Karpas-422 (cell line): ENCODE measurements at regions not wholly inside any gene's neighbourhood (a gene's known extent, or its start where the extent isn't known, plus 50 kb on each side); places are given as distances from the start of the nearest gene placed in this dataset.

Experiments used
- DNase-seq: peaks from one replicate; pipeline ENCODE4 v3.0.0-alpha.2; 2015
- H2AFZ ChIP-seq: fragments of 200-600 bp; sonication (generic); 2 replicates; pipeline ENCODE4 v1.6.1; 2014; ENCODE audit warnings: antibody characterized with exemption, low read length, mixed read lengths
- H3K27ac ChIP-seq: fragments of 200-600 bp; sonication (generic); 2 replicates; pipeline ENCODE4 v1.5.1; 2014; ENCODE audit warnings: mild to moderate bottlenecking, low read length, moderate library complexity
- H3K27me3 ChIP-seq: fragments of 200-600 bp; sonication (generic); 2 replicates; pipeline ENCODE4 v1.6.1; 2014; ENCODE audit warnings: low read length, mixed read lengths
- H3K36me3 ChIP-seq: fragments of 200-600 bp; sonication (generic); 2 replicates; pipeline ENCODE4 v1.6.1; 2014; ENCODE audit warnings: low read length, mixed read lengths; ENCODE audit not compliant: insufficient read depth
- H3K4me1 ChIP-seq: fragments of 200-600 bp; sonication (generic); 2 replicates; pipeline ENCODE4 v1.6.1; 2014; ENCODE audit warnings: mild to moderate bottlenecking, low read length, mixed read lengths
- H3K4me2 ChIP-seq: fragments of 200-600 bp; sonication (generic); 2 replicates; pipeline ENCODE4 v1.6.1; 2014; ENCODE audit warnings: low read length, low read depth, mild to moderate bottlenecking; ENCODE audit not compliant: poor library complexity, severe bottlenecking
- H3K4me3 ChIP-seq: fragments of 200-600 bp; sonication (generic); 2 replicates; pipeline ENCODE4 v1.5.1; 2014; ENCODE audit warnings: mild to moderate bottlenecking, antibody characterized with exemption, low read length, mixed read lengths
- H3K79me2 ChIP-seq: fragments of 200-600 bp; sonication (generic); 2 replicates; pipeline ENCODE4 v1.6.1; 2014; ENCODE audit warnings: mild to moderate bottlenecking, low read length, mixed read lengths
- H3K9ac ChIP-seq: fragments of 200-600 bp; sonication (generic); 2 replicates; pipeline ENCODE4 v1.6.0; 2014; ENCODE audit warnings: low read length
- H3K9me2 ChIP-seq: fragments of 200-600 bp; sonication (generic), shearing (Covaris generic); replicated peaks from 2 replicates; pipeline ENCODE4 v1.6.0; 2014; ENCODE audit warnings: mild to moderate bottlenecking, low read length, moderate library complexity; ENCODE audit not compliant: insufficient read depth
- H3K9me3 ChIP-seq: fragments of 300-700, 200-600 bp; sonication (generic); 2 replicates; pipeline ENCODE4 v1.6.1; 2014; ENCODE audit warnings: low read length, mixed read lengths
- H4K20me1 ChIP-seq: fragments of 200-600 bp; sonication (generic); 2 replicates; pipeline ENCODE4 v1.6.1; 2014; ENCODE audit warnings: mild to moderate bottlenecking, antibody characterized with exemption, low read length, low read depth; ENCODE audit not compliant: insufficient read depth

DNA sequence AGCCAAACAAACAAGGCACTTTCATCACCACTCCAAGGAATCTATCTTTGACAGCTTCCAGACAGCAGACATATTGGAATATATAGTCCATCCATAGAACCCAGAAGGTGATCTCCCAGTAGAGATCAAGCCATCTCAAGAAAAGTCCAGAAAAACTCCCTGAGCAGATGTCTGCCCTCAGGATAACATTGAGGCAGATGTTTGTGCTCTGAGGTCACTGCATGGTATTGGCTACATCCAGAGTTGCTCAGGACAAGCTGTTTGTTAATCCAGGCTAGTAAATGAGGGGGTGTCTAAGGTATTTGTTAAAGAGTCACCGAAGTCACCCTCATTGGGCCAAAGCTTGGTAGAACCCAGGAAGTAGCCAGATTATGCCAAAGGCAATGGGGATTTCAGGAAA lies 556.3 kb upstream of the KLF4 start:
- H3K9ac ChIP-seq = no peak overlapping the region
- H3K79me2 ChIP-seq = no peaks in the 10 kb centered on the region
- DNase-seq = no peak
- H3K4me1 ChIP-seq = no peaks in the 10 kb centered on the region
- H4K20me1 ChIP-seq = no peaks in the 10 kb centered on the region
- no peaks in the 10 kb centered on the region for H3K36me3 ChIP-seq
- no peaks in the 10 kb centered on the region for H3K9me2 ChIP-seq
- peaks cover 12% of the 10 kb centered on the region; the same call in 1 of the 2 replicates for H3K9me3 ChIP-seq
- no peaks in the 10 kb centered on the region; the same call in 1 of the 2 replicates for H3K27me3 ChIP-seq
- H3K4me3 ChIP-seq = no peak overlapping the region
- no peak overlapping the region for H2AFZ ChIP-seq
- no peak overlapping the region for H3K4me2 ChIP-seq
- no peak overlapping the region for H3K27ac ChIP-seq

- H3K27ac ChIP-seq = no peak overlapping the region
- H3K36me3 ChIP-seq = no peaks in the 10 kb centered on the region
- no peak overlapping the region for H3K4me2 ChIP-seq
- H3K79me2 ChIP-seq = no peaks in the 10 kb centered on the region
- no peak overlapping the region for H3K9ac ChIP-seq
- no peak overlapping the region for H3K4me3 ChIP-seq
- no peaks in the 10 kb centered on the region for H3K4me1 ChIP-seq
- H4K20me1 ChIP-seq = no peaks in the 10 kb centered on the region
- no peak for DNase-seq
- H3K27me3 ChIP-seq = no peaks in the 10 kb centered on the region; the same call in 1 of the 2 replicates
- no peak overlapping the region for H2AFZ ChIP-seq
- peaks cover 12% of the 10 kb centered on the region; the same call in 1 of the 2 replicates for H3K9me3 ChIP-seq
- no peaks in the 10 kb centered on the region for H3K9me2 ChIP-seq
Observed at GRCh38 chr9:108043585-108043984, 554.0 kb upstream of the KLF4 start.

- no peak for DNase-seq
- Histone ChIP-seq H4K20me1 (no peaks in the 10 kb centered on the region), H3K9ac (no peak overlapping the region), H3K9me3 (peaks cover 12% of the 10 kb centered on the region; the same call in 1 of the 2 replicates), H3K79me2 (no peaks in the 10 kb centered on the region), H3K4me2 (no peak overlapping the region), H3K36me3 (no peaks in the 10 kb centered on the region), H3K27me3 (no peaks in the 10 kb centered on the region; the same call in 1 of the 2 replicates), H3K4me1 (no peaks in the 10 kb centered on the region), H3K9me2 (no peaks in the 10 kb centered on the region), H3K27ac (no peak overlapping the region), H2AFZ (no peak overlapping the region), H3K4me3 (no peak overlapping the region)
Observed at GRCh38 chr9:108041551-108041950, 552.0 kb upstream of the KLF4 start.

- no peaks in the 10 kb centered on the region for H4K20me1 ChIP-seq
- no peak overlapping the region for H3K9ac ChIP-seq
- H3K9me2 ChIP-seq = no peaks in the 10 kb centered on the region
- H3K27me3 ChIP-seq = no peaks in the 10 kb centered on the region; the same call in 1 of the 2 replicates
- DNase-seq = no peak
- peaks cover 12% of the 10 kb centered on the region; the same call in 1 of the 2 replicates for H3K9me3 ChIP-seq
- H2AFZ ChIP-seq = no peak overlapping the region
- no peak overlapping the region for H3K27ac ChIP-seq
- no peak overlapping the region for H3K4me2 ChIP-seq
- H3K79me2 ChIP-seq = no peaks in the 10 kb centered on the region
- no peaks in the 10 kb centered on the region for H3K36me3 ChIP-seq
- no peak overlapping the region for H3K4me3 ChIP-seq
- H3K4me1 ChIP-seq = no peaks in the 10 kb centered on the region
Observed at GRCh38 chr9:108040783-108041182, 551.2 kb upstream of the KLF4 start.

GRCh38 chr9:108039493-108039892 lies 549.9 kb upstream of the KLF4 start:
- Histone ChIP-seq H3K27ac (no peak overlapping the region), H3K4me3 (no peak overlapping the region), H3K9me2 (no peaks in the 10 kb centered on the region), H3K4me1 (no peaks in the 10 kb centered on the region), H3K36me3 (no peaks in the 10 kb centered on the region), H3K27me3 (no peaks in the 10 kb centered on the region; the same call in 1 of the 2 replicates), H3K9me3 (peaks cover 12% of the 10 kb centered on the region; the same call in 1 of the 2 replicates), H4K20me1 (no peaks in the 10 kb centered on the region), H3K4me2 (no peak overlapping the region), H3K9ac (no peak overlapping the region), H3K79me2 (no peaks in the 10 kb centered on the region), H2AFZ (no peak overlapping the region)
- DNase-seq = no peak

GRCh38 chr9:108039012-108039411 lies 549.4 kb upstream of the KLF4 start:
- H3K4me1 ChIP-seq = no peaks in the 10 kb centered on the region
- no peaks in the 10 kb centered on the region; the same call in 1 of the 2 replicates for H3K27me3 ChIP-seq
- no peak overlapping the region for H3K4me2 ChIP-seq
- no peaks in the 10 kb centered on the region for H3K9me2 ChIP-seq
- no peak overlapping the region for H2AFZ ChIP-seq
- no peak for DNase-seq
- peaks cover 8% of the 10 kb centered on the region; the same call in 1 of the 2 replicates for H3K9me3 ChIP-seq
- H3K4me3 ChIP-seq = no peak overlapping the region
- H4K20me1 ChIP-seq = no peaks in the 10 kb centered on the region
- no peak overlapping the region for H3K9ac ChIP-seq
- no peak overlapping the region for H3K27ac ChIP-seq
- no peaks in the 10 kb centered on the region for H3K36me3 ChIP-seq
- no peaks in the 10 kb centered on the region for H3K79me2 ChIP-seq

GRCh38 chr9:108035487-108035886 lies 545.9 kb upstream of the KLF4 start:
- Histone ChIP-seq H3K9ac (no peak overlapping the region), H3K27me3 (no peaks in the 10 kb centered on the region), H3K9me3 (no peaks in the 10 kb centered on the region), H4K20me1 (no peaks in the 10 kb centered on the region), H3K4me2 (no peak overlapping the region), H3K9me2 (no peaks in the 10 kb centered on the region), H3K79me2 (no peaks in the 10 kb centered on the region), H2AFZ (no peak overlapping the region), H3K36me3 (no peaks in the 10 kb centered on the region), H3K4me3 (no peak overlapping the region), H3K27ac (no peak overlapping the region), H3K4me1 (no peaks in the 10 kb centered on the region)
- no peak for DNase-seq

- H3K9me3 ChIP-seq = no peaks in the 10 kb centered on the region
- no peaks in the 10 kb centered on the region for H3K27me3 ChIP-seq
- no peaks in the 10 kb centered on the region for H3K36me3 ChIP-seq
- no peak overlapping the region for H3K27ac ChIP-seq
- H3K4me2 ChIP-seq = no peak overlapping the region
- no peak overlapping the region for H3K9ac ChIP-seq
- no peak overlapping the region for H3K4me3 ChIP-seq
- H3K4me1 ChIP-seq = no peaks in the 10 kb centered on the region
- H2AFZ ChIP-seq = no peak overlapping the region
- H4K20me1 ChIP-seq = no peaks in the 10 kb centered on the region
- no peak for DNase-seq
- no peaks in the 10 kb centered on the region for H3K9me2 ChIP-seq
- no peaks in the 10 kb centered on the region for H3K79me2 ChIP-seq
Observed at GRCh38 chr9:108033976-108034964, 544.7 kb upstream of the KLF4 start.
